Transverse colon (tissue), 4 donors: ENCODE measurements at regions not wholly inside any gene's neighbourhood (a gene's known extent, or its start where the extent isn't known, plus 50 kb on each side); places are given as distances from the start of the nearest gene placed in this dataset.

ENCODE experiments used
- CTCF ChIP-seq, 5 experiments: fragments of 200-600 bp in 3 of 5; fragments of 450-650 bp in 2 of 5; sonication (generic) in 3 of 5; IDR thresholded peaks; 1 replicate in 2 of 5; 2 replicates in 3 of 5; pipeline ENCODE4 v1.5.1; 2016 to 2017; ENCODE audit warnings: antibody characterized with exemption in 5 of 5, inconsistent platforms in 3 of 5, mild to moderate bottlenecking in 2 of 5, moderate library complexity in 1 of 5
- POLR2A ChIP-seq: fragments of 450-650 bp; IDR thresholded peaks from one replicate; pipeline ENCODE4 v1.6.1; 2016; ENCODE audit warnings: antibody characterized with exemption, mild to moderate bottlenecking, moderate library complexity
- POLR2AphosphoS5 ChIP-seq, 3 donors: sonication (generic); formaldehyde crosslinking; IDR thresholded peaks; one replicate each; pipeline ENCODE4 v1.6.1; 2016; ENCODE audit warnings: antibody characterized with exemption in 3 of 3

GRCh38 chr22:48366591-48366990, 1461.1 kb downstream of the BRD1 start:
- TF ChIP-seq CTCF (IDR thresholded peaks at IDR 0.05) (no peak), POLR2AphosphoS5 (IDR thresholded peaks at IDR 0.05) (no peak), POLR2A (no peak)
